Stomach (tissue), 8 donors: ENCODE measurements at regions not wholly inside any gene's neighbourhood (a gene's known extent, or its start where the extent isn't known, plus 50 kb on each side); places are given as distances from the start of the nearest gene placed in this dataset.

Experiments used
- DNase-seq, 2 donors: peaks; one replicate each; pipeline versions ENCODE4 v3.0.0 to v3.0.0-alpha.2; 2013 to 2019
- H3K27ac ChIP-seq, 5 donors: fragments of 200-600 bp in 4 of 5; sonication (generic) in 4 of 5; one replicate each; pipeline ENCODE4 v1.5.1; 2013 to 2019; ENCODE audit warnings: mild to moderate bottlenecking in 1 of 5, moderate library complexity in 1 of 5
- H3K27me3 ChIP-seq, 3 donors: fragments of 200-600 bp; sonication (generic); one replicate each; pipeline ENCODE4 v1.5.1; 2017 to 2019; ENCODE audit warnings: mixed run types in 1 of 3
- H3K36me3 ChIP-seq, 4 donors: fragments of 200-600 bp; sonication (generic); 1 replicate in 3 of 4; 2 replicates in 1 of 4; pipeline ENCODE4 v1.5.1; 2016 to 2019
- H3K4me1 ChIP-seq, 4 donors: fragments of 200-600 bp; sonication (generic); one replicate each; pipeline ENCODE4 v1.5.1; 2016 to 2019
- H3K4me3 ChIP-seq, 4 donors: fragments of 200-600 bp; sonication (generic) in 3 of 4; one replicate each; pipeline ENCODE4 v1.5.1; 2016 to 2019; ENCODE audit warnings: mild to moderate bottlenecking in 1 of 4
- H3K9me3 ChIP-seq, 4 donors: fragments of 200-600 bp; sonication (generic); one replicate each; pipeline ENCODE4 v1.5.1; 2016 to 2019
- CTCF ChIP-seq, 7 experiments: fragments of 450-650 bp in 4 of 7; fragments of 200-600 bp in 3 of 7; sonication (generic) in 3 of 7; IDR thresholded peaks; one replicate each; pipeline ENCODE4 v1.5.1; 2016 to 2019; ENCODE audit warnings: antibody characterized with exemption in 7 of 7, control low read depth in 2 of 7, mild to moderate bottlenecking in 1 of 7
- EP300 ChIP-seq: sonication (generic); formaldehyde crosslinking; IDR thresholded peaks from one replicate; pipeline ENCODE4 v1.6.1; 2017; ENCODE audit warnings: antibody characterized with exemption
- POLR2A ChIP-seq, 4 donors: fragments of 450-650 bp; IDR thresholded peaks; one replicate each; pipeline ENCODE4 v1.6.1; 2016; ENCODE audit warnings: antibody characterized with exemption in 4 of 4, control low read depth in 2 of 4, mild to moderate bottlenecking in 1 of 4, moderate library complexity in 1 of 4
- POLR2AphosphoS5 ChIP-seq, 3 donors: sonication (generic); formaldehyde crosslinking; IDR thresholded peaks; one replicate each; pipeline ENCODE4 v1.6.1; 2016; ENCODE audit warnings: antibody characterized with exemption in 3 of 3
- WGBS, 5 donors: extraction: QIAGEN DNeasy Blood & Tissue Kit in 3 of 5; methylation state at CpG; one replicate each; pipeline versions ENCODE4 v1.1.5 to v1.1.7; 2013 to 2018; 5-methylcytosine and 5-hydroxymethylcytosine counted together
- intact Hi-C: fragments of 100-400 bp; cut with DNase I; formaldehyde crosslinking; loops from one replicate; pipeline ENCODE4 v1.15.1; 2023; ENCODE audit warnings: low total_unique reads
- donor health status: healthy with polysubstance abuse.
- donor health status: Bipolar disorder and iron deficiency.
- donor health status: healthy.

GRCh38 chr5:63811286-63811685 is 151.0 kb downstream of the HTR1A start:
- H3K4me3 ChIP-seq = no peak overlapping the region
- H3K36me3 ChIP-seq = no peaks in the 10 kb centered on the region
- H3K27me3 ChIP-seq = no peaks in the 10 kb centered on the region
- peaks cover 0 to 24% (median 21%) of the 10 kb centered on the region in 4 donors for H3K9me3 ChIP-seq
- TF ChIP-seq POLR2AphosphoS5 (IDR thresholded peaks at IDR 0.05) (no peak), POLR2A (IDR thresholded peaks at IDR 0.05) (no peak), CTCF (IDR thresholded peaks at IDR 0.05) (no peak), EP300 (no peak)
- intact Hi-C loops = no loop called here
- H3K27ac ChIP-seq = no peak overlapping the region
- H3K4me1 ChIP-seq = no peaks in the 10 kb centered on the region
- peak in 1 of 2 donors; percentile 6 for DNase-seq
- WGBS, 5 donors = 84 to 99% (median 96%) methylated on average over 2 of the region's 2 CpGs

DNA sequence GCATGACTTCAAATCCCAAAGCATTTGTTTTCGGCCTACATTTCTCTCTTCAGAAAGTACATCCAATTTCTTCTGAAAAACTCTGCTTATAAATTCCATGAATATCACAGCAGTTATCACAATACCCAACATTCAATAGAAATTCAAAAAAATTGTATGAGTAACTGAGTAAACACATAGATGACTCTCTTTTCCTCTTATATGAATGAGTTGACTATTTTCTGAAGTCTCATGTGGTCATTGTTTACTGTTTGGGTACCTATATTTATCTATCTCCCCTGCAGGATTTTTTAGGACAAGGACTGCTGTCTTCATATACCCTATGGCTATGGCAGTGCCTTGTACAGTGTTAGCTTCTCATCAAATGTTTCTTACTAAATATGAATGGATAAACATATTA is 157.1 kb downstream of the HTR1A start:
- no peak for TF ChIP-seq EP300
- no peak for TF ChIP-seq POLR2A (IDR thresholded peaks at IDR 0.05)
- TF ChIP-seq POLR2AphosphoS5 (IDR thresholded peaks at IDR 0.05) = no peak
- no peak for TF ChIP-seq CTCF (IDR thresholded peaks at IDR 0.05)
- DNase-seq = no peak
- no peak overlapping the region for H3K4me3 ChIP-seq
- no peaks in the 10 kb centered on the region for H3K27me3 ChIP-seq
- no peaks in the 10 kb centered on the region for H3K36me3 ChIP-seq
- H3K4me1 ChIP-seq = no peaks in the 10 kb centered on the region
- no peak overlapping the region for H3K27ac ChIP-seq
- intact Hi-C loops = no loop called here
- peaks cover 0 to 5% (median 3%) of the 10 kb centered on the region in 4 donors for H3K9me3 ChIP-seq
- 65 to 93% (median 79%) methylated on average over 1 of the region's 1 CpG for WGBS, 5 donors

DNA sequence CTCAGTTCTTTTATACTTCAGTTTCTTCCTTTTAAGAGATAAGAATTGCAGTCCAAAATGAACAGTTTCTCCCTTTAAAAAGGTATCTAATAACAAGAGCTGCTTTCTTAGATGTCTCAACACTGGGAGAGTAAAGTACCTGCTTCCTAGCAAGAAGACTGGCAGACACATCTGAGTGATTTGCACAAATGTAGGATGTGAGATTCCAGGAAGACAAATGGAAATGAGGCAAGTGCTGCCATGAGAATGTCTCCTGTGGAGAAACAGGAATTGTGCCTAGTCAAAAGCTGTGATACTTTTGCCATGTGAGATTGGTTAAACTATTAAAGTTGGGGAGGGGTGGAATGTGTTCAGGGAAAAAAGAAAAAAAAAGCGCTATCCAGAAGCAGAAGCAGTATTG is 159.1 kb downstream of the HTR1A start:
- Histone ChIP-seq H3K27me3 (no peaks in the 10 kb centered on the region), H3K9me3 (peaks cover 0 to 9% (median 5%) of the 10 kb centered on the region in 4 donors), H3K27ac (no peak overlapping the region), H3K36me3 (no peaks in the 10 kb centered on the region), H3K4me1 (no peaks in the 10 kb centered on the region), H3K4me3 (no peak overlapping the region)
- DNase-seq = no peak
- intact Hi-C loops = no loop called here
- WGBS, 5 donors = 46 to 91% (median 82%) methylated on average over 1 of the region's 1 CpG
- TF ChIP-seq EP300 (no peak), POLR2A (IDR thresholded peaks at IDR 0.05) (no peak)

DNA sequence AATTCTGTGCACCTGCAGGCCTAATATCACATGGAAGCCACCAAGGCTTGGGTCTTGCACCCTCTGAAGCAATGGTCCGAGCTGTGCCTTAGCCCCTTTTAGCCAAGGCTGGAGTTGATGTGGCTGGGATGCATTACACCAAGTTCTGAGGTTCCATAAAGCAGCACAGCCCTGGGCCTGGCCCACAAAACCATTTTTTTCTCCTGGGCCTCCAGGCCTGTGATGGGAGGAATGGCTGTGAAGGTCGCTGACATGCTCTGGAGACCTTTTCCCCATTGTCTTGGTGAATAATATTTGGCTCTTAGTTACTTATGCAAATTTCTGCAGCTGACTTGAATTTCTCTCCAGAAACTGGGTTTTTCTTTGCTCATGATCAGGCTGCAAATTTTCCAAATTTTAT is 167.3 kb downstream of the HTR1A start:
- no peak for DNase-seq
- intact Hi-C loops = no loop called here
- H3K36me3 ChIP-seq = no peaks in the 10 kb centered on the region
- H3K27me3 ChIP-seq = no peaks in the 10 kb centered on the region
- no peak overlapping the region for H3K4me3 ChIP-seq
- H3K9me3 ChIP-seq = peaks cover 7 to 43% (median 14%) of the 10 kb centered on the region in 4 donors
- no peak overlapping the region for H3K27ac ChIP-seq
- no peaks in the 10 kb centered on the region for H3K4me1 ChIP-seq
- WGBS, 5 donors = 57 to 82% (median 67%) methylated on average over 2 of the region's 2 CpGs
- TF ChIP-seq POLR2AphosphoS5 (IDR thresholded peaks at IDR 0.05) = no peak
- TF ChIP-seq POLR2A (IDR thresholded peaks at IDR 0.05) = no peak
- no peak for TF ChIP-seq EP300
- TF ChIP-seq CTCF (IDR thresholded peaks at IDR 0.05) = no peak

- DNase-seq = no peak
- Histone ChIP-seq H3K4me3 (no peak overlapping the region), H3K36me3 (no peaks in the 10 kb centered on the region), H3K4me1 (no peaks in the 10 kb centered on the region), H3K9me3 (peaks cover 7 to 41% (median 14%) of the 10 kb centered on the region in 4 donors), H3K27me3 (no peaks in the 10 kb centered on the region), H3K27ac (no peak overlapping the region)
- TF ChIP-seq POLR2AphosphoS5 (IDR thresholded peaks at IDR 0.05) (no peak), CTCF (IDR thresholded peaks at IDR 0.05) (no peak), POLR2A (IDR thresholded peaks at IDR 0.05) (no peak), EP300 (no peak)
- intact Hi-C loops = no loop called here
Measured at GRCh38 chr5:63794296-63794695, 167.9 kb downstream of the HTR1A start.
